ELF-1 (cell line): ENCODE measurements at regions not wholly inside any gene's neighbourhood (a gene's known extent, or its start where the extent isn't known, plus 50 kb on each side); places are given as distances from the start of the nearest gene placed in this dataset.

Experiments
- DNase-seq: peaks from one replicate; pipeline ENCODE4 v3.0.0-alpha.2; 2016; ENCODE audit warnings: low read depth, low spot score

DNA sequence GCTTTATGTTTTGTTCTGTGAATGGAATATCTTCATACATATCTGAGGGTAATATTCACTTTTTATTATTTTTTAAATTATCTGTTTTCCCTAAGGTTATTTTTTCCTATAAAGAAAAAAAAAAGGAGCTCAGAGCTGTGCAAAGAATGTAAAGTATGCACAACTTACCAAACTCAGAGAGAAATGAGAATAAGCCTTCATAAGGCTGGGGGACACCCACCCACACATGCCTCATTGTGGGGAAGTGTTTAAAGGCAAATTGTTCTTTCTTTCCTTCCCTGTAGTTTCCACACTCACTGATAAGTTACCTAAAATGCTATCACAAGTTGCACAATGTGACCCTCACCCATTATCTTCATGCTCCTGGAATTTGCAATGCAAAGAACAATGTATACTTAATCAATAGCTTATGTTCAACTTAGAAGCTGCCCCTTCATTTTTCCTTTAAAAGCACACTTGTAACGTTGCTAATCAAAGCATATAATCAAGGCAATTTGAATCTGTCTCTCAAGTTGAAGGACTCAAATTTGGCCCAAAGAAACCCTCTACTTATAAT, 108.1 kb downstream of the GNAT3 start:
- DNase-seq = no peak

GRCh38 chr7:80401708-80402107, 110.2 kb downstream of the GNAT3 start:
- no peak for DNase-seq

DNA sequence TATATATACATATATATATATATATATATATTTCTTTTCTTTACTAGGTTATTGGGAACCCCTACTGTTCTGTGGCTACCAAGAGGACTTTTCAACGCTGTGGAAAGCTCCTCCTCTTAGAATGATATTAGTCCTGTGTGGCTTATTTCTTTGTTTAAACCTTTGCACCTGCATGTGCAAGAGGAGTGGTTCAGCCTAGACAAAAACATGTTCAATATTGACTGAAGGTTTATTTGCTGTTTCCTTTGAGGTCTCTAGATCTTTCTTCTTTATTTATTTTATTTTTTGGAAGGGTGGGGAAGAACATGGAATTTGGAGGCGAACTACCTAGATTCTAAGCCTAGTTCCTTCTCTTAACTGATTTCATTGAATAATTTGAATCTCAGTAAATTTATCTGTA, 118.1 kb downstream of the GNAT3 start:
- DNase-seq = no peak

- DNase-seq = no peak
Observed at GRCh38 chr7:80392229-80393169, 119.4 kb downstream of the GNAT3 start.

- DNase-seq = peak; percentile 55
Observed at GRCh38 chr7:80387634-80388193, 124.2 kb downstream of the GNAT3 start.

DNA sequence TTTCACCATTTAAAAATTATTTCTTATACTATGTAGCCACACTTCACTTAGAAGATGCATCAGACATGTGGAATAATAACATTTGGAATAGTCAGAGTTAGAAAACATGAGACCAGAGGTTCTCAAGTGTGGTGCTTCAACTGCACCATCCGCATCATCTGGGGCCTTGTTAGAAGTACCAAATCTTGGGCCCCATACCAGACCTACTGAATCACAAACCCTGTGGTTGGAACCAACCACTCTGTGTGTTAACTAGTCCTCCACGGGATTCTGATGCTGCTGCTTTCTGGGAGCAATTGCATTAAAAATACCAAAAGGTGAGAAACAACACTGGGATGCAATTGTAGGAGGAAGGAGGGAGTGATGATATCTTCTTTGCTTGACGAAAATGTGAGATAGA, 125.2 kb downstream of the GNAT3 start:
- DNase-seq = no peak

DNA sequence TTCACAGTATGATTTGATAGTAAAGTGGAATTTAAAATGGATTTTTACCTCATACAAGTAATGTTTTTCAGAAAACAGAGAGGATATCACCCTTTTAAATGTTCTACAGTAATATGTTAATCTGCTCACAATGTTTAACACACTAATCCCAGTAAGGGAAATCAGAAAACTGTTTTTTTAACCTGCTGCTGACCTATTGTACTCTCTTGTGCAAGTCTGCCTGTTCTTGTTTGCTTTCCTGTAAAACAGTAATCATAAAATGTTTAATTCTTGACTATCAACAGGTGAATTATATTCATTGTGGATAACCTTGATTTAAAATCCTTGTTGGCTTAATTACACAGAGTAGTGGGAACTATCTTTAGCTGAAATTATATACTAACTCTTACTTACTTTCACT, 126.4 kb downstream of the GNAT3 start:
- DNase-seq = no peak

- DNase-seq = no peak
Observed at GRCh38 chr7:80380957-80381356, 130.9 kb downstream of the GNAT3 start.

- DNase-seq = no peak
Observed at GRCh38 chr7:80379034-80379982, 132.6 kb downstream of the GNAT3 start.

DNA sequence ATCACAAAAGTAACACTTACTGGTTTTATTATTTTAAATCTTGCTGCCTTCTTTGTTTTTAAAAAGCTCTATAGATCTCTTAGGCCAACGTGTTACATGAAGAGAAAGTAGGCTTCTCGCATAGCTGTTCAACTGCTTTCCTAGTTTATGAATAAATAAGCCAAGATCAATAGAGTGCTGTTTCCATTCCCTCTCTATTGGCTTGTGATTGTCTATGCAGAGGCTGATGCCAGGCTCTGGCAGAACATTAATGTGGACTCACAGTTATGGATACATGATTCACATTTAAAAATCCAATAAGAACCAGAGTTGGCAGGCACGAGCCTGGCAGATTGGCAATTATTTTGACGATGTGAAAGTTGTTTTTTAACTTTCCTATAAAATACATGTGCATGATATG, 137.5 kb downstream of the GNAT3 start:
- no peak for DNase-seq

DNA sequence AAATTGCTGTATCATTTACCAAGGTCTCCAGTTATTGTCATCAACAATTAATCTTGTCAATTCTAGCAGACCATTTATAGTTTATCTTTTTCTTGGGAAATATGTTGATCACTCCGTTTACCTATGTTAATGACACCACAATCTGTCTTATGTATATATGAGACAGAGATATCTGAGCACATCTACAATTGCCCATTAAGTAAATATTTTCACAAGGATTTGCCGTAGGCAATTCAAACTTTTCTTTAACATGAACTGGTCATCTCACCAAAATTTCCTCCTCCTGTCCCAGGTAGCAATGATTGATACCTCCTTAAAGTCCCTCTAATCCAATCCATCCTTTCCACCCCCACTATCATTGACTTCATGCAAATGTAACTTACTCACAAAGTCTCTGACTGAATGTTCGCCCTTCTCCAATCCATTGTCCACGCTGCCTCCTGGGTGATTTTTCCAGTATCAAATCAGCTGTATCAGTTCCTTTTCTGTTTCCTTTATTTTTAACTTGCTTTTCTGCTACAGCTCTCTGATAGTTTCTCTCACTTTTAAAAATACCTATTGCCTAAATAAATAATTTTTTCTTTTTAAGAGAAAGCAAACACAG, 138.3 kb downstream of the GNAT3 start:
- DNase-seq = no peak

GRCh38 chr7:80372415-80372814, 139.4 kb downstream of the GNAT3 start:
- DNase-seq = no peak

DNA sequence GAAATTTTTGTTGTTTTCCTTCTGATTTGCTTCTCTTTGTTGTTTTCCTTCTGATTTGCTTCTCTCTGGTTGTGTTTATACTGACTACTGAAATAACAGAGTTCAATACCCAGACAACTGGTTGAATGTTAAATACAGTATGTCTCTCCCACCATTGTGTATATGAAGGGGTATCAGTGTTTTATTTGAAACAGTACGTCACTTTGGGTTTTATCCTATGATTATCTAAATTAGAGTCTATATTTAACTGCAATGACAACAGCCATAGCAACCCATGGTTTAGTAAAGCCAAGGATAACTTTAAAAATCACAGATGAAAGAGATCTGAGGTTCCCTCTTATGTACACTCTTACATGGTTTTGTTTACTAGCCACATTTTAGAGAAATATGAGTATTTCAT, 141.3 kb downstream of the GNAT3 start:
- no peak for DNase-seq

GRCh38 chr7:80369321-80369720, 142.5 kb downstream of the GNAT3 start:
- DNase-seq = no peak

GRCh38 chr7:80362677-80363076, 149.2 kb downstream of the GNAT3 start:
- DNase-seq = no peak

DNA sequence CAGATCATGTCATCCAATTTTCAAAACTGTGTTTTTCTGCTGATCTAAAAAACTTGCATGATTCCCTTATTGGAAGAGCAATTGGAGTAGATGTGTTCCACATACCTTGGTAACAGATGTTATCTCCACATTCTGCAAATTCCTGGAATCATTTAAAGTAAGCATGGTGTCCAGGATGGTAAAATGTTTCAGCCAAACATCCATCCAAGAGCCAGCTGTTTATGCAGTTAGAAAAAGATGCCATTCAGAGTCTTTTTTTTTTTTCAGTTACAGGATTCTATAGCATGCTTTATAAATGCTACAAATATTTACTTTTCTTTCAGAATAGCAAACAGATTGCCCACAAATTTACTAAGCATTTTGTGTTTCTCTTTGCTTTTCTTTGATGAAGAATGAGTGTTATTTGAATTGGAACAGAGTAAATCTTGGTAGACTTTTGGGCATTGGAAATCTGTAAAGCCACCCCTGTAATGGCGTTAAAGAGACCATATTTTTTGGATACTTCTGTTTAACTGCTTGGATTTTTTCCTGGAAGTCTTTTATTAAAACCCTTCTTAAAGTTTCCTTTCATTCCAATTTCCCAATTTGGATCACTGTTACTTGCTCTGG, 149.8 kb downstream of the GNAT3 start:
- DNase-seq = no peak

DNA sequence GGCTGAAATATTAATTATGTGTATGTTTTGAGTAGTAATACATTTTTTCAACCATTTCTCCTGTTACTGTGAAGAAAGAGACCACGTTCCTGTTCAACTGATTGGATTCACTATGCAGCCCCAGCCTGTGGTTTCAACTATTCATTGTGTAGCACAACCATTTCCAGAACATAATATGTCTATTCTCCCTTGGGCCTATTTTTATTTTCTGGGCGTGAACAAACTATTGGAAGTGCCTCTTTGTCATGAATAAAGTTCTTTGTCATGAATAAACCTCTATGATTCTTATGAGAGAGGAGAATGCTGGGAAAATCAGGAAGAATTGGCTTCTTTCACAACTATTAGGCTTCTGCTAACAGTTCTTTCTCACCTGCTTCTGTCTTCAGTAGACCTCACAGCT, 152.4 kb downstream of the GNAT3 start:
- DNase-seq = no peak

- DNase-seq = no peak
Observed at GRCh38 chr7:80359029-80359428, 152.8 kb downstream of the GNAT3 start.

GRCh38 chr7:80357530-80357929, 154.3 kb downstream of the GNAT3 start:
- DNase-seq = no peak

DNA sequence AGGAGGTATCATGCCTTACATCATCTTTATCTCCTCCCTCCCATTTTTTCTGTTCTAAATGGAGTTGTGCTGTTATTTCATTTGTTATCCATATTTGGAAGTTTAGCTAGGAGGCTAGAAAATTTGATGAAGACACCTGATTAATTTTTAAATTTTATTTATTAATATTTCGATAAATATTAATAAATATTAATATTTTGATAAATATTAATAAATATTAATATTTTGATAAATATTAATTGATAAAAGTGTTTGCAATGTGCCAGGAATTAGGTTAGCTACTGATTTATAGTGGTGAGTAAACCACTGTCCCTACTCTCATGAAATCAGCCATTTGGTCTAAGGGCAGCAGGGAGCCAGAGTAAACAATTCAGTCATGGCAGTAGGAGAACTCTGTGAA, 161.4 kb downstream of the GNAT3 start:
- no peak for DNase-seq

DNA sequence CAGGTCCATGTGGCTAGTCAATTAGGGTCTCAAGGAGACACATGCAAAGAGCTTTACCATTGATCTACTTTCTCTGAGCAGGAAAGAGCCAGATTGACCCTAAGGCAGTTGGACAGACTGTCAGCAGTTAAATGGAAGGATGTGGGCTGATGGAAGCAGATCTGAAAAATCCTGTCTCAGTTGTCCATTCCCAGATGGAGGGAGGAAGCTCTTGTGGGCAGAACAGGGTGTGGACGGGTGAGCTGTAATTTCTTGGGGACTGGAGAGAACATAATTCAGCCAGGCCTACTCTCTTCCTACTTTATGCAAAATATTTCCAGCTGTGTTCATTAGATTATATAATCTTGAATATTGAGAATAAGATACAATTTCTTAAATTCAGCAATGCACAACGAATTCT, 163.6 kb downstream of the GNAT3 start:
- no peak for DNase-seq
